ENCODE measurements at regions not wholly inside any gene's neighbourhood (a gene's known extent, or its start where the extent isn't known, plus 50 kb on each side); places are given as distances from the start of the nearest gene placed in this dataset.

GRCh38 chr1:234702342-234703000 lies 92.5 kb upstream of the IRF2BP2 start:
- TF ChIP-seq TAF1 (IDR thresholded peaks at IDR 0.05; ENCODE audit: borderline replicate concordance, low read depth, low read length) (no peak), POLR2A (IDR thresholded peaks at IDR 0.05; ENCODE audit: low read depth, low read length) (no peak), POLR2AphosphoS5 (IDR thresholded peaks at IDR 0.05; ENCODE audit: low read depth, low read length) (no peak)
- no peak for DNase-seq (ENCODE audit: insufficient read length)
- FAIRE-seq = no peak

GRCh38 chr1:234701737-234702341 lies 91.9 kb upstream of the IRF2BP2 start:
- TF ChIP-seq POLR2AphosphoS5 (IDR thresholded peaks at IDR 0.05; ENCODE audit: low read depth, low read length) (no peak), TAF1 (IDR thresholded peaks at IDR 0.05; ENCODE audit: borderline replicate concordance, low read depth, low read length) (no peak), POLR2A (IDR thresholded peaks at IDR 0.05; ENCODE audit: low read depth, low read length) (no peak)
- DNase-seq (ENCODE audit: insufficient read length) = no peak
- FAIRE-seq = no peak

GRCh38 chr1:234699795-234700665 lies 90.1 kb upstream of the IRF2BP2 start:
- TF ChIP-seq POLR2AphosphoS5 (IDR thresholded peaks at IDR 0.05; ENCODE audit: low read depth, low read length) (no peak), TAF1 (IDR thresholded peaks at IDR 0.05; ENCODE audit: borderline replicate concordance, low read depth, low read length) (no peak), POLR2A (IDR thresholded peaks at IDR 0.05; ENCODE audit: low read depth, low read length) (no peak)
- FAIRE-seq (peak; percentile 36), DNase-seq (ENCODE audit: insufficient read length) (peak; percentile 32)

- DNase-seq (ENCODE audit: insufficient read length) (no peak), FAIRE-seq (no peak)
- TF ChIP-seq POLR2A (IDR thresholded peaks at IDR 0.05; ENCODE audit: low read depth, low read length) = no peak
- no peak for TF ChIP-seq POLR2AphosphoS5 (IDR thresholded peaks at IDR 0.05; ENCODE audit: low read depth, low read length)
- no peak for TF ChIP-seq TAF1 (IDR thresholded peaks at IDR 0.05; ENCODE audit: borderline replicate concordance, low read depth, low read length)
Observed at GRCh38 chr1:234698686-234699085, 88.7 kb upstream of the IRF2BP2 start.

GRCh38 chr1:234697741-234698140 lies 87.8 kb upstream of the IRF2BP2 start:
- FAIRE-seq = no peak
- no peak for TF ChIP-seq TAF1 (IDR thresholded peaks at IDR 0.05; ENCODE audit: borderline replicate concordance, low read depth, low read length)
- TF ChIP-seq POLR2AphosphoS5 (IDR thresholded peaks at IDR 0.05; ENCODE audit: low read depth, low read length) = no peak
- no peak for TF ChIP-seq POLR2A (IDR thresholded peaks at IDR 0.05; ENCODE audit: low read depth, low read length)
- DNase-seq (ENCODE audit: insufficient read length) = no peak

- FAIRE-seq = no peak
- TF ChIP-seq POLR2A (IDR thresholded peaks at IDR 0.05; ENCODE audit: low read depth, low read length) = no peak
Observed at GRCh38 chr1:234697015-234697414, 87.0 kb upstream of the IRF2BP2 start.

GRCh38 chr1:234696148-234696576 lies 86.2 kb upstream of the IRF2BP2 start:
- FAIRE-seq (peak; percentile 27), DNase-seq (ENCODE audit: insufficient read length) (no peak)
- TF ChIP-seq POLR2A (IDR thresholded peaks at IDR 0.05; ENCODE audit: low read depth, low read length) (no peak), POLR2AphosphoS5 (IDR thresholded peaks at IDR 0.05; ENCODE audit: low read depth, low read length) (no peak), TAF1 (IDR thresholded peaks at IDR 0.05; ENCODE audit: borderline replicate concordance, low read depth, low read length) (no peak)

More at GRCh38 chr1:234697015-234697414, 87.0 kb upstream of the IRF2BP2 start:
- no peak for DNase-seq (ENCODE audit: insufficient read length)

- no peak for DNase-seq (ENCODE audit: insufficient read length)
- FAIRE-seq = no peak
- TF ChIP-seq POLR2AphosphoS5 (IDR thresholded peaks at IDR 0.05; ENCODE audit: low read depth, low read length) = no peak
- TF ChIP-seq POLR2A (IDR thresholded peaks at IDR 0.05; ENCODE audit: low read depth, low read length) = no peak
- no peak for TF ChIP-seq TAF1 (IDR thresholded peaks at IDR 0.05; ENCODE audit: borderline replicate concordance, low read depth, low read length)
Observed at GRCh38 chr1:234694661-234695060, 84.7 kb upstream of the IRF2BP2 start.

- no peak for TF ChIP-seq POLR2AphosphoS5 (IDR thresholded peaks at IDR 0.05; ENCODE audit: low read depth, low read length)
- TF ChIP-seq TAF1 (IDR thresholded peaks at IDR 0.05; ENCODE audit: borderline replicate concordance, low read depth, low read length) = no peak
- no peak for TF ChIP-seq POLR2A (IDR thresholded peaks at IDR 0.05; ENCODE audit: low read depth, low read length)
Observed at GRCh38 chr1:234692966-234693580, 83.1 kb upstream of the IRF2BP2 start.

GRCh38 chr1:234691567-234691966 lies 81.6 kb upstream of the IRF2BP2 start:
- no peak for DNase-seq (ENCODE audit: insufficient read length)
- no peak for TF ChIP-seq TAF1 (IDR thresholded peaks at IDR 0.05; ENCODE audit: borderline replicate concordance, low read depth, low read length)
- TF ChIP-seq POLR2A (IDR thresholded peaks at IDR 0.05; ENCODE audit: low read depth, low read length) = no peak
- TF ChIP-seq POLR2AphosphoS5 (IDR thresholded peaks at IDR 0.05; ENCODE audit: low read depth, low read length) = no peak
- FAIRE-seq = peak; percentile 9

More at GRCh38 chr1:234692966-234693580, 83.1 kb upstream of the IRF2BP2 start:
- DNase-seq (ENCODE audit: insufficient read length) (no peak), FAIRE-seq (no peak)

GRCh38 chr1:234690872-234691271 lies 80.9 kb upstream of the IRF2BP2 start:
- TF ChIP-seq POLR2AphosphoS5 (IDR thresholded peaks at IDR 0.05; ENCODE audit: low read depth, low read length) (no peak), POLR2A (IDR thresholded peaks at IDR 0.05; ENCODE audit: low read depth, low read length) (no peak), TAF1 (IDR thresholded peaks at IDR 0.05; ENCODE audit: borderline replicate concordance, low read depth, low read length) (no peak)
- DNase-seq (ENCODE audit: insufficient read length) (no peak), FAIRE-seq (no peak)
